ENCODE measurements at regions not wholly inside any gene's neighbourhood (a gene's known extent, or its start where the extent isn't known, plus 50 kb on each side); places are given as distances from the start of the nearest gene placed in this dataset.

DNA sequence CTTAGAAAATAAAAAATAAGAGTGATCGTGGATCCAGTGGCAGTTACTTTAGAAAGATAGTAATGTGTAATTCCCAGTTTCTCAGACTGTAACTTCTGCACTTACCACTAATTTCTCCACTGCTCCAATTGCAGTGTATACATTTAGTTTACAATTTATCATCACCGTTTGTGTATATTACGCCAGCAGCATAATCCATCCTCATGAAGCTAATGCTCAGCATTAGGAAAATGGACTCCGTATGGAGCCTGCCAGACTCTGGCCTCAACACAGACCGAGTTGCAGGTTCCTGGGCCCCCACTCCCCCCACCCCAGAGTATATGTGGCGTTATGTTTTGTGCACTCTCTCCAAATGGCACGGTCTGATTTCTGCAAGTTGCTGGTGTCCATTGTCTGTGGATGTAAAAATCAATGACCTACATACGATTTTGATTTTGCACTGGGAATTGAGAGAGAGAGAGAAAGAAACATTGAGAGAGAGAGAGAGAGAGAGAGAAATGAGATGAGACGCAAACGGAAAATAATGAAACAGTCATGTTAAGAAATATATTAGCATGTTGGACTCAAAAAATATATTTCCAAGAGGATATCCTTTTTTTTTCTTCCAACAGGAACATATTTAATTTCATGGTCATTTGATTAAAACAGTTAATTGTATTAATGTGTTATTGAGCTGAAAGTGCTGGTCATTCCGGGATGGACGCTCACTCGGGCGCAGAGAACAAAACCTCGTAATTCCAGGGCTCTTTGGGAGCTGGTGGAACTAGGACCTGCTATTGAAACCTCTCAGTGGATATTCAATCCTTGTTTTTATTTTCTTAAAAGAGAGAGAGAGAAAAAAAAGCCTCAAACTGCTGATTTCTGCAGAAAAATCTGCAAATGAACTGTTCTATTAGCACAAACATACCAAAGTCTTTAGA, 278.8 kb downstream of the TSHZ3 start:
- DNase-seq, result no peak
- Histone ChIP-seq H3K27ac (ENCODE audit: low read depth in 1 of 2, low read length in 2 of 2) (no peak overlapping the region), H4K20me1 (ENCODE audit: insufficient read depth, low read length) (no peaks in the 10 kb centered on the region), H3K27me3 (ENCODE audit: control insufficient read depth in 2 of 2, insufficient read depth in 2 of 2, low read length in 2 of 2) (peaks cover 16 to 37% of the 10 kb centered on the region in 2 donors), H3K9me3 (replicated peaks in 1 of 2; ENCODE audit: control insufficient read depth in 1 of 2, insufficient read depth in 1 of 2, low read length in 2 of 2) (no peaks in the 10 kb centered on the region), H3K4me1 (ENCODE audit: control insufficient read depth in 1 of 2, insufficient read depth in 2 of 2, low read length in 2 of 2) (no peaks in the 10 kb centered on the region), H3K79me2 (ENCODE audit: insufficient read depth, low read length) (no peaks in the 10 kb centered on the region), H2AFZ (ENCODE audit: insufficient read depth, low read depth, low read length, poor library complexity, severe bottlenecking) (no peak overlapping the region), H3K36me3 (replicated peaks in 1 of 2; ENCODE audit: control insufficient read depth in 1 of 2, insufficient read depth in 2 of 2, low read length in 2 of 2) (no peaks in the 10 kb centered on the region), H3K4me3 (replicated peaks in 1 of 3; ENCODE audit: low read depth in 2 of 3, low read length in 3 of 3) (no peak overlapping the region), H3K4me2 (replicated peaks; ENCODE audit: extremely low read depth, low read length, poor library complexity, severe bottlenecking) (no peak overlapping the region), H3K9ac (ENCODE audit: insufficient read depth, low read length, poor library complexity, severe bottlenecking) (no peak overlapping the region)
- 90% methylated on average over 7 of the region's 15 CpGs for WGBS (ENCODE audit: insufficient coverage)
- Mint-ChIP-seq H3K27ac (no peak overlapping the region), H3K36me3 (no peaks in the 10 kb centered on the region), H3K4me1 (no peaks in the 10 kb centered on the region), H3K4me3 (peak overlapping the region in 1 of 2 donors; percentile 47), H3K9me3 (no peaks in the 10 kb centered on the region), H3K27me3 (ENCODE audit: low read depth in 3 of 3) (peaks cover 25 to 39% (median 32%) of the 10 kb centered on the region in 3 donors)
- intact Hi-C loops (cut with micrococcal nuclease), result no loop called here
- TF ChIP-seq, protein P1, sequence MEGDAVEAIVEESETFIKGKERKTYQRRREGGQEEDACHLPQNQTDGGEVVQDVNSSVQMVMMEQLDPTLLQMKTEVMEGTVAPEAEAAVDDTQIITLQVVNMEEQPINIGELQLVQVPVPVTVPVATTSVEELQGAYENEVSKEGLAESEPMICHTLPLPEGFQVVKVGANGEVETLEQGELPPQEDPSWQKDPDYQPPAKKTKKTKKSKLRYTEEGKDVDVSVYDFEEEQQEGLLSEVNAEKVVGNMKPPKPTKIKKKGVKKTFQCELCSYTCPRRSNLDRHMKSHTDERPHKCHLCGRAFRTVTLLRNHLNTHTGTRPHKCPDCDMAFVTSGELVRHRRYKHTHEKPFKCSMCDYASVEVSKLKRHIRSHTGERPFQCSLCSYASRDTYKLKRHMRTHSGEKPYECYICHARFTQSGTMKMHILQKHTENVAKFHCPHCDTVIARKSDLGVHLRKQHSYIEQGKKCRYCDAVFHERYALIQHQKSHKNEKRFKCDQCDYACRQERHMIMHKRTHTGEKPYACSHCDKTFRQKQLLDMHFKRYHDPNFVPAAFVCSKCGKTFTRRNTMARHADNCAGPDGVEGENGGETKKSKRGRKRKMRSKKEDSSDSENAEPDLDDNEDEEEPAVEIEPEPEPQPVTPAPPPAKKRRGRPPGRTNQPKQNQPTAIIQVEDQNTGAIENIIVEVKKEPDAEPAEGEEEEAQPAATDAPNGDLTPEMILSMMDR (IDR thresholded peaks at IDR 0.05), result no peak

DNA sequence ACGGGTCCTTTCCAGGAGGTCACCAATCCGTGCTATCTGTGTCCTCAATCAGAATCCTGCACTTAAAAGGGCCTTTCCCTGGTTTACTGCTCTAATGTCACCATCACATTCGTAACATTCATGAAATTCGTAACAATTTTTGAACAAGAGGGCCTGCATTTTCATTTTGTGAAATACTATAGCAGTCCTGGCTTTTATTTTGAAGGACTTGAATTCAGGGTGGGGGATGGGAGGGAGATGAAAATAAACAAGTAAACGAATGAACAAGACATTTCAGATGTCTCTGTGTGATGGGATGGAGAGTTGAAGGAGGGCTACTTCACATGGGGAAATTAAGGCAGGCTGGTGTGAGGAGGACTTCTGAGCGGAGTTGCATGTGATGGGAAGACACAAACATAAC, 281.0 kb downstream of the TSHZ3 start:
- TF ChIP-seq, protein P1 (IDR thresholded peaks at IDR 0.05), result no peak
- no peak for DNase-seq
- Mint-ChIP-seq H3K9me3 (peaks cover 0 to 2% (median 0%) of the 10 kb centered on the region in 7 donors), H3K27ac (peak overlapping the region in 1 of 7 donors; percentile 12), H3K4me1 (no peaks in the 10 kb centered on the region), H3K4me3 (no peak overlapping the region), H3K27me3 (ENCODE audit: low read depth in 3 of 3) (peaks cover 15 to 31% (median 16%) of the 10 kb centered on the region in 3 donors), H3K36me3 (no peaks in the 10 kb centered on the region)
- no peaks in the 10 kb centered on the region for H3K79me2 ChIP-seq (ENCODE audit: insufficient read depth, low read length)
- no peaks in the 10 kb centered on the region for H3K9me3 ChIP-seq (replicated peaks in 1 of 2; ENCODE audit: control insufficient read depth in 1 of 2, insufficient read depth in 1 of 2, low read length in 2 of 2)
- H3K27ac ChIP-seq (ENCODE audit: low read depth in 1 of 2, low read length in 2 of 2), result no peak overlapping the region
- 94% methylated on average over 2 of the region's 6 CpGs for WGBS (ENCODE audit: insufficient coverage)
- peaks cover 10 to 24% of the 10 kb centered on the region in 2 donors for H3K27me3 ChIP-seq (ENCODE audit: control insufficient read depth in 2 of 2, insufficient read depth in 2 of 2, low read length in 2 of 2)
- H3K36me3 ChIP-seq (replicated peaks in 1 of 2; ENCODE audit: control insufficient read depth in 1 of 2, insufficient read depth in 2 of 2, low read length in 2 of 2), result no peaks in the 10 kb centered on the region
- no peak overlapping the region for H3K4me3 ChIP-seq (replicated peaks in 1 of 3; ENCODE audit: low read depth in 2 of 3, low read length in 3 of 3)
- no peaks in the 10 kb centered on the region for H4K20me1 ChIP-seq (ENCODE audit: insufficient read depth, low read length)
- H2AFZ ChIP-seq (ENCODE audit: insufficient read depth, low read depth, low read length, poor library complexity, severe bottlenecking), result no peak overlapping the region
- no peaks in the 10 kb centered on the region for H3K4me1 ChIP-seq (ENCODE audit: control insufficient read depth in 1 of 2, insufficient read depth in 2 of 2, low read length in 2 of 2)
- no peak overlapping the region for H3K9ac ChIP-seq (ENCODE audit: insufficient read depth, low read length, poor library complexity, severe bottlenecking)
- H3K4me2 ChIP-seq (replicated peaks; ENCODE audit: extremely low read depth, low read length, poor library complexity, severe bottlenecking), result no peak overlapping the region
- intact Hi-C loops (cut with micrococcal nuclease), result no loop called here
